Muscle of leg (tissue), 3 donors: ENCODE measurements at regions not wholly inside any gene's neighbourhood (a gene's known extent, or its start where the extent isn't known, plus 50 kb on each side); places are given as distances from the start of the nearest gene placed in this dataset.
A peak's percentile ranks its signal among the peaks of the same experiment; 100 is the strongest.

Source experiments
- DNase-seq: peaks from one replicate; pipeline ENCODE4 v3.0.0; 2013
- H3K27ac ChIP-seq: one replicate; pipeline ENCODE4 v1.5.1; 2013; ENCODE audit warnings: mild to moderate bottlenecking, low read length, control low read depth
- H3K27me3 ChIP-seq: one replicate; pipeline ENCODE4 v1.6.1; 2013; ENCODE audit warnings: low read length; ENCODE audit not compliant: control insufficient read depth, insufficient read depth
- H3K36me3 ChIP-seq: one replicate; pipeline ENCODE4 v1.6.1; 2013; ENCODE audit warnings: low read length; ENCODE audit not compliant: control insufficient read depth, insufficient read depth
- H3K4me1 ChIP-seq: one replicate; pipeline ENCODE4 v1.6.1; 2013; ENCODE audit warnings: low read length; ENCODE audit not compliant: control insufficient read depth, insufficient read depth
- H3K4me3 ChIP-seq: one replicate; pipeline ENCODE4 v1.5.1; 2013; ENCODE audit warnings: low read length, control low read depth
- H3K9me3 ChIP-seq: replicated peaks from 2 replicates; pipeline ENCODE4 v1.6.1; 2013; ENCODE audit warnings: low read depth, low read length; ENCODE audit not compliant: control insufficient read depth
- WGBS: methylation state at CpG from one replicate; pipeline ENCODE4 v1.1.5; 2013; ENCODE audit warnings: missing lambda C conversion rate; ENCODE audit not compliant: insufficient coverage; 5-methylcytosine and 5-hydroxymethylcytosine counted together

DNA sequence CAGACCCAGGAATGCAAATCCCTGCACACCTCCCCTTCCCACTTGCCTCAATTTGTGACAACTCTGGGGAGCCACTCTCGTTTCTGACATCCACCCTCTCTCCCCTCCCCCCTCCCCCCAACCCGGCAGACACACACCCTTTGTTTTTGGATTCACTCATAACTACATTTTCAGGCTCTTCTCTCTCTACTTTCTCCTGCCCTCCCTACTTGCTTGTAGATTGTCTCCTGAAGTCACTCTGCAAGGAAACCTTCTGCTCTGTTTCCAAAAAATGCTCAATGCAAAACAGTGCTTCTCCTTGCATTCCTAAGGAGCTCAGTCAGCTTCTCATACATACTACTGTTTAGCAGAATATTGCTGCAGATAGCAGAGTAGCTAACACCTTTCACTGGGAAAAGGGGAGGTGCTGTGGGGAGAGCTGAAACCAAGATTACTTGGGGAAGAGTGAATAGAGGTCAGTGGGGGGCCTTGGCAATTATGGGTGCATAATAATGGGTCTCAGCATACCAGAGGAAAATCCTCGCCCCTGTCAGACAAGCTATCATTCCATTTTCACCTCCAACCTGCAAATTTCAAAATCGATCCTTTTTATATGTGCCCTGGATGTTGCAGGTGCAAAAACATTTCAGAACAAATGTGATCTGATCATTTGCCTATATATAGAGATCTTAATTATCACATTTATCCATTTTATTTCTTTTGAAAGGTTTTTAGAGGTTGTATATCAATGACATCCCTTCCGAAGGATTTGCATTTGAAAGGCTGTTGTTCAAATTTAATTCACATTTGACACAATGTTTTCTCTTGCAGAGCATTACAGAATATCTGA, 1860.7 kb upstream of the WWC1 start:
- H3K4me1 ChIP-seq = no peaks in the 10 kb centered on the region
- H3K36me3 ChIP-seq = no peaks in the 10 kb centered on the region
- no peak for DNase-seq
- H3K4me3 ChIP-seq = no peak overlapping the region
- H3K9me3 ChIP-seq = no peaks in the 10 kb centered on the region
- no peak overlapping the region for H3K27ac ChIP-seq
- WGBS = 6% methylated on average over 2 of the region's 5 CpGs
- H3K27me3 ChIP-seq = no peaks in the 10 kb centered on the region

DNA sequence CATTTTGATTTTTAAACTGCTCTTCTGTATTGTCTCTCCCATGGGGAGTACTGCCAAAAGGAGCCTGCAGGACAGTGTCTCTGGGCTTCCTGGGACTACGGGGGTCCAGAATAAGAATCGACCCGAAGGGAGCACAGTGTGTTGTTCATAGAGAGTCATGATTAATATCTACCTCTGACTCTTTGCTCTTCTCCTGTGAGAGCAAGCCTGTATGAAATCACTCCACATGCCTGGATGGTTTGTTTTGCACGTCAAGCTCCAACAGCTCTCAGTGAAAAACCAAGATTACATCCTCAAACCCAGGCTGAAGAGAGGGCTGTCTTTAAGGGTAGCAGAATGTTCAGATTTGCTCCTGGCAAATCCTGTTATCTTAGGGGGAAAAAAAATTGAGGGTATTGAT, 1860.0 kb upstream of the WWC1 start:
- no peaks in the 10 kb centered on the region for H3K4me1 ChIP-seq
- no peaks in the 10 kb centered on the region for H3K36me3 ChIP-seq
- H3K9me3 ChIP-seq = no peaks in the 10 kb centered on the region
- DNase-seq = no peak
- H3K27me3 ChIP-seq = no peaks in the 10 kb centered on the region
- H3K27ac ChIP-seq = no peak overlapping the region
- WGBS = no CpG with 5 or more reads among the region's 4 CpGs
- H3K4me3 ChIP-seq = no peak overlapping the region

DNA sequence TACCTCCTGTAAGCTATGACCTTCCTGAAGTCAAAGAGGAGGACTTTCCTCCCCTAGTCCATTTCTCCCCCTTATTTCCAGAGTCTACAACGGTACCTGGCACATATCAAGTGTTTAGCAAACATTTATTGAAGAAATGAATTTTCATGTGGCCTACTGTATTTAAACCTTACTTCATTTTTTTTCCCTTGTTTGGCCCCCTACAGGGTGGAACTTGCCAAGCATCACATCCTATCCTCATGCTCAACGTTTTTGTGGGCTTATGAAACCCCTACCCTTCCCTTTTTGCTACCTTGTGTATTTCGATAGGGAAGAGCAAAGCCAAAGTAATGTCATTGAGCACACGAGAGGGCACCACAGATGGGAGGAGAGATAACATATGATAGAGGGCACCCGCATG, 1857.8 kb upstream of the WWC1 start:
- no peak overlapping the region for H3K4me3 ChIP-seq
- H3K9me3 ChIP-seq = no peaks in the 10 kb centered on the region
- no peaks in the 10 kb centered on the region for H3K4me1 ChIP-seq
- no peak overlapping the region for H3K27ac ChIP-seq
- no peaks in the 10 kb centered on the region for H3K27me3 ChIP-seq
- DNase-seq = no peak
- WGBS = 88% methylated on average over 2 of the region's 5 CpGs
- no peaks in the 10 kb centered on the region for H3K36me3 ChIP-seq

DNA sequence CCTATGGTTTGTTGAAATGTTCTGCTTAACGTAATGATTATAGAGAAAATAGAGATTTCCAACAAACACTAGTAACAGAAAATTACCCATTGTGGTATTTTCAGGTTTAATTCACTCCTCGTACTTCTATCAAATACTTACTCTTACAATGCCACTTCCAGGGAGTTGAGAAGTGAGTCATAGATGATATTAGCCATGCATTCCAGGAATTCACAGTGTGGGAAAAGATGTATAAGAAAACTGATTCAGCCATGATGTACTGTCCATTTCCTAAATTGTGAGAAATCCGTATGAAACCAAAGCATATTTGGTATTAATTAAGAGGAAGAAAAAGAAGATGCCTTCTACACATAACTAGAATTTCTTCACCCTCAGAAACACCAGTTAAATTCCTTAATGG, 1854.6 kb upstream of the WWC1 start:
- no CpG with 5 or more reads among the region's 3 CpGs for WGBS

DNA sequence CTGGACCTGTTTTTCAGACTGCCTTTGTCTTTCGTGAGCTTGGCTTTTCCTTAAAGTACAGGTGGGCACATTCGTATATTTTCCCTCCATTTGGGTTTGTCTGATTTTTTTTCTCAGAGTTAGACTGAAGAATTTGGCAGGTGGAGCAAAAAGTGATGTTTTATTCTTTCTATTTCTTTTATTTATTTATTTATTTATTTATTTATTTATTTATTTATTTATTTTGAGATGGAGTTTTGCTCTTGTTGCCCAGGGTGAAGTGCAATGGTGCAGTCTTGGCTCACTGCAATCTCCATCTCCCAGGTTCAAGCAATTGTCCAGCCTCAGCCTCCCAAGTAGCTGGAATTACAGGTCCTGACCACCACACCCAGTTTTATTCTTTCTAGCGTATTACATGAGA, 1805.1 kb upstream of the WWC1 start:
- Histone ChIP-seq H3K27ac (no peak overlapping the region), H3K9me3 (peaks cover 6% of the 10 kb centered on the region), H3K4me1 (no peaks in the 10 kb centered on the region), H3K36me3 (no peaks in the 10 kb centered on the region), H3K4me3 (no peak overlapping the region), H3K27me3 (no peaks in the 10 kb centered on the region)
- no peak for DNase-seq
- WGBS = 100% methylated on average over 1 of the region's 3 CpGs

More for the DNA sequence above, 1854.6 kb upstream of the WWC1 start:
- Histone ChIP-seq H3K27ac (no peak overlapping the region), H3K4me1 (no peaks in the 10 kb centered on the region), H3K36me3 (no peaks in the 10 kb centered on the region), H3K27me3 (no peaks in the 10 kb centered on the region), H3K4me3 (no peak overlapping the region), H3K9me3 (no peaks in the 10 kb centered on the region)
- DNase-seq = peak; percentile 5

DNA sequence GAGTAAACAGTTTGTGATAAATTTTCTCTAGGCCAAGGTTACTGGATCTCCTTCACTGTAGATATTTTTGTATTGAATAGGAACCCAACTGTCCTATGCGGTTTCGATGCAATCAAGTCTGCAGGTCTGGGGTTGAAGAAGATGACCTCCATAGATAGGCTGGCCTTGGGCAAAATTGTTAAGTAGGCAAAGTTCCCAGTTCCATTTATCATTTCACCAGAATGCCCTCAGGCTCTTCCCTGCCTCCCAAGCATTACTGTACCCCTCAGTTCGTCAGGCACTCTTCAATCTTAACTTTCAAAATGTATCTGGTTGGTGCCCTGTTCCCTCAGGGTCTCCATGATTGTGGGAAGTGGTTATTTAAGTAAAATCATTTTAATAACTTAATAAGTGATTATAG, 1802.9 kb upstream of the WWC1 start:
- Histone ChIP-seq H3K27me3 (no peaks in the 10 kb centered on the region), H3K27ac (no peak overlapping the region), H3K9me3 (no peaks in the 10 kb centered on the region), H3K4me3 (no peak overlapping the region), H3K36me3 (no peaks in the 10 kb centered on the region), H3K4me1 (no peaks in the 10 kb centered on the region)
- DNase-seq = no peak
- no CpG with 5 or more reads among the region's 3 CpGs for WGBS

DNA sequence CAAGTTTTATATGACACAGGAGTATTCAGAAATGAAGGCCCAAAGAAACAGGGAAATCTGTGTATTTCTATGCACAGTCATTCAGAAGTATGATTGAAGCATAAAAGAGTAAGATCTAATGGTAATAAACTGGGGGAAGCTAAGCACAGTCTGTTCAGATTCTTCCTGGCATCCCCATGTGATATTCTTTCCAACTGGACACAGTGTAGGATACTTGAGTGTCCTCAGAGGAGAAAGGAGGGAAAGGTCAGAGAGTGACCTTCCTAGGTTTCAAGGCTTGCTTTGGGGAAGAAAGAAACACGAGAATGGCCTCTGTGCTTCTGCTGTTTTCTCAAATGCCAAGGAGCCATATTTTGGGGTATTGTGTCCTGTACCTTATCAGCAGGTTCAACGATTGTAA, 1798.4 kb upstream of the WWC1 start:
- no peaks in the 10 kb centered on the region for H3K9me3 ChIP-seq
- 33% methylated on average over 1 of the region's 2 CpGs for WGBS
- H3K27me3 ChIP-seq = no peaks in the 10 kb centered on the region
- no peaks in the 10 kb centered on the region for H3K4me1 ChIP-seq
- H3K27ac ChIP-seq = no peak overlapping the region
- DNase-seq = peak; percentile 38
- H3K36me3 ChIP-seq = no peaks in the 10 kb centered on the region
- no peak overlapping the region for H3K4me3 ChIP-seq

DNA sequence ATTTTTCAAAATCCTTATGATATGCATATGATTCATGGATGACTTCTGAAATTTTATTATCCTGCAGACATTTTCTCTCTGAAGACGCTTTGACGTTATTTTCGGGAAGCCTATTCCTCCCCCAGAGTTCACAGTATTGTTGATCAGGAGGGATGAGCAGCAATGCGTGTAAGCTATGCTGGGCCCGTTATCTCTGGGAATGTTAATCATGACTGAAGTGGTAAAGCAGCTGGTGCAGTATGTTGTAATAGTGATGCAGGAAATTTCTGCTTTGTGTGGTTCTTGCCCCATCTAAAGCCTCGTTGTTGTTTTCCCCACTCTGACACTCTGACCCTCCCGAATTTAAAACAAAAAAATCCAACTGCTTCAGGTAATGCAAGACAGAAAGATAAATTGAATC, 1797.8 kb upstream of the WWC1 start:
- DNase-seq = no peak
- no peaks in the 10 kb centered on the region for H3K36me3 ChIP-seq
- H3K9me3 ChIP-seq = no peaks in the 10 kb centered on the region
- H3K27ac ChIP-seq = no peak overlapping the region
- WGBS = 90% methylated on average over 2 of the region's 7 CpGs
- no peaks in the 10 kb centered on the region for H3K27me3 ChIP-seq
- H3K4me1 ChIP-seq = no peaks in the 10 kb centered on the region
- H3K4me3 ChIP-seq = no peak overlapping the region

DNA sequence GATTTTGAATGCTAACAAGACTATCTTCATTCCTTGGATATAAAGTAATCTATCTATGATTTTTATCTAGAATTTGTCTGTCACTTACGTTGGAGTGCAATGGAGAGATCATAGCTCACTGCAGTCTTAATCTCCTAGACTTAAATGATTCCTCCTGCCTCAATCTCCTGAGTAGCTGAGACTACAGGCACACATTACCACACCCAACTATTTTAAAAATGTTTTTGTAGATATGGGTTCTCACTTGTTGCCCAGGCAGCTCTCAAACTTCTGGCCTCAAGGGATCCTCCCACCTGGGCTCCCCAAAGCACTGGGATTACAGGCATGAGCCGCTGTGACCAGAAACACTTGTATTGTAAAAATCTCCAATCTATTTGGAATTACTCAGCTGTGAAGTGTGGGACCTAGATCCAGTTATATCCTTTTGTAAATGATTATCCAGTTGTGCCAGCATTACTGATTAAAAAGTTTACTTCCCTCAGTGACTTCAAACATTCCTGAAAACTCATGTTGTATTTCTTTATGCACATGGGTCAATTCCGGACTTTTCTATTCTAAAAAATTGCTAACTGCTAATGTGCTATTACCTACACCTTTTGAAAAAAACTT, 1793.8 kb upstream of the WWC1 start:
- H3K4me1 ChIP-seq = no peaks in the 10 kb centered on the region
- no peak overlapping the region for H3K27ac ChIP-seq
- DNase-seq = no peak
- H3K27me3 ChIP-seq = no peaks in the 10 kb centered on the region
- H3K4me3 ChIP-seq = no peak overlapping the region
- H3K9me3 ChIP-seq = no peaks in the 10 kb centered on the region
- no CpG with 5 or more reads among the region's 3 CpGs for WGBS
- H3K36me3 ChIP-seq = no peaks in the 10 kb centered on the region

DNA sequence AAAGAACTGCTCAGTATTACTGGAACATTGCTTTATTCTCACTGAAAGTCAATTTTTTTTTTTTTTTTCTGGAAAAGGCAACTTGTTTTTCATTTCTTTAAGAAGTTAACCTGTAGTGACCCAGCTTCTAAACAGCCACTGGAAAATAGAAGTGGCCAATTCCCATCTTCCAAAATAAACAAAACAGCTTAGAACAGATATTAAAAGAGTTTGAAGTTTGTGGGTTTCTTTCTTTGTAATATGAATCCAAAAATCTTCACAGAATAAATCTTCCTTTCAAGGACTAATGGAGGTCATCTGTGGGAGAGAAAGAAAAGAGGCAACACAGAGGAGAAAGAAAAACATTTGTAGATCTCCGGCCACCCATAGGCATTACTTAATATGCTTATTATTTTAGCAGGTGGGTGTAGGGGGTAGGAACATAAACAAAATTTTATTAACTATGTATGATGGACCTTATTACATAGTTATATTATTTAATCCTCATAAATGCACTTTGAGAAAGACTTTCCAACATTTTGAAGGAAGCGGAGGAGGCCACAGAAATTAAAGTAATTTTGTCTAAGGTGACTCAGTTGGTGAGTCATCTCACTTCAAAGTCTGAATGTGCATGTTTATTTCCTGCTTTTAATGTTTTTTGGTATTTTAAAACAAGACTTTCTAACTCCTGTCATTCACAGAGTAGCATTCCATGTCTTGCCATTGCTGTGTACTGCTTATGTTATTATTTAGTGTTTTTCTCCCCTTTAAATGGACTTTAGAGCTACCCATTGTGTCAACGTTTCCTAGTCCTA, 1791.8 kb upstream of the WWC1 start:
- no peaks in the 10 kb centered on the region for H3K36me3 ChIP-seq
- H3K27ac ChIP-seq = no peak overlapping the region
- H3K9me3 ChIP-seq = no peaks in the 10 kb centered on the region
- no peak overlapping the region for H3K4me3 ChIP-seq
- H3K27me3 ChIP-seq = no peaks in the 10 kb centered on the region
- DNase-seq = peak; percentile 14
- no peaks in the 10 kb centered on the region for H3K4me1 ChIP-seq
- WGBS = no CpG with 5 or more reads among the region's 3 CpGs
